NCI-H774 (cell line): ENCODE measurements at regions not wholly inside any gene's neighbourhood (a gene's known extent, or its start where the extent isn't known, plus 50 kb on each side); places are given as distances from the start of the nearest gene placed in this dataset.
A peak's percentile ranks its signal among the peaks of the same experiment; 100 is the strongest.
"Not testable (repeated sequence)": the region's sequence is repeated elsewhere in the genome, so short reads cannot be mapped to it uniquely, and the experiment has no call there.

Experiments used
- DNase-seq: peaks from one replicate; lab custom pipeline; 2025; lab: John Stamatoyannopoulos, UW

- no peak for DNase-seq
Measured at GRCh38 chr14:49946320-49947141, 53.6 kb downstream of the ARF6 start.

GRCh38 chr14:49947506-49947905, 54.6 kb downstream of the ARF6 start:
- no peak for DNase-seq

- DNase-seq: peak; percentile 27
Measured at GRCh38 chr14:49950275-49951228, 57.7 kb downstream of the ARF6 start.

- DNase-seq: no peak
Measured at GRCh38 chr14:49951229-49951607, 58.3 kb downstream of the ARF6 start.

GRCh38 chr14:49951691-49952345, 58.9 kb downstream of the ARF6 start:
- DNase-seq: no peak

GRCh38 chr14:49953196-49953595, 60.3 kb downstream of the ARF6 start:
- DNase-seq: no peak

- no peak for DNase-seq
Measured at GRCh38 chr14:49954171-49954631, 61.3 kb downstream of the ARF6 start.

- no peak for DNase-seq
Measured at GRCh38 chr14:49955024-49955423, 62.1 kb downstream of the ARF6 start.

- DNase-seq: no peak
Measured at GRCh38 chr14:49957089-49957852, 64.4 kb downstream of the ARF6 start.

- peak; percentile 55 for DNase-seq
Measured at GRCh38 chr14:49959822-49960408, 67.0 kb downstream of the ARF6 start.

GRCh38 chr14:49960453-49960852, 67.6 kb downstream of the ARF6 start:
- no peak for DNase-seq

GRCh38 chr14:49961270-49962222, 68.7 kb downstream of the ARF6 start:
- no peak for DNase-seq

- DNase-seq: no peak
Measured at GRCh38 chr14:49962621-49963020, 69.7 kb downstream of the ARF6 start.

GRCh38 chr14:49965068-49965651, 72.3 kb downstream of the ARF6 start:
- DNase-seq: not testable (repeated sequence)

GRCh38 chr14:49966304-49966809, 73.5 kb downstream of the ARF6 start:
- DNase-seq: no peak

- DNase-seq: no peak
Measured at GRCh38 chr14:49966971-49967630, 74.2 kb downstream of the ARF6 start.

- DNase-seq: no peak
Measured at GRCh38 chr14:49969961-49970360, 77.1 kb downstream of the ARF6 start.

GRCh38 chr14:49970474-49971147, 77.7 kb downstream of the ARF6 start:
- DNase-seq: no peak
